Lower lobe of right lung (tissue), 2 donors: ENCODE measurements at regions not wholly inside any gene's neighbourhood (a gene's known extent, or its start where the extent isn't known, plus 50 kb on each side); places are given as distances from the start of the nearest gene placed in this dataset.

ENCODE experiments used
- ATAC-seq, 2 donors: fragments of 200-7000 bp; cut with Tn5 transposase; one replicate each; pipeline ENCODE4 v1.9.1; 2020 to 2022; ENCODE audit warnings: mild to moderate bottlenecking in 2 of 2, moderate library complexity in 2 of 2
- DNase-seq: peaks from one replicate; pipeline ENCODE4 v3.0.0-alpha.2; 2020
- H3K27ac ChIP-seq: fragments of 200-600 bp; one replicate; pipeline ENCODE4 v1.8.0; 2022
- H3K27me3 ChIP-seq: fragments of 200-600 bp; one replicate; pipeline ENCODE4 v1.8.0; 2022; ENCODE audit warnings: low read depth
- H3K36me3 ChIP-seq: fragments of 200-600 bp; one replicate; pipeline ENCODE4 v1.8.0; 2022; ENCODE audit warnings: mild to moderate bottlenecking
- H3K4me1 ChIP-seq: fragments of 200-600 bp; one replicate; pipeline ENCODE4 v1.8.0; 2022
- H3K4me3 ChIP-seq: fragments of 200-600 bp; one replicate; pipeline ENCODE4 v1.8.0; 2022; ENCODE audit warnings: mild to moderate bottlenecking
- H3K9me3 ChIP-seq: fragments of 200-600 bp; one replicate; pipeline ENCODE4 v1.8.0; 2022
- CTCF ChIP-seq: fragments of 200-600 bp; IDR thresholded peaks from one replicate; pipeline ENCODE4 v1.8.0; 2022; ENCODE audit warnings: antibody characterized with exemption, mild to moderate bottlenecking
- intact Hi-C: fragments of 100-400 bp; cut with DNase I; formaldehyde crosslinking; loops from one replicate; pipeline ENCODE4 v1.11.0; 2022
- donor health status: DM: no; HTN: yes; CAD: no; lungs with severe emphysema.

GRCh38 chr4:81375745-81376144 lies 96.0 kb downstream of the RASGEF1B start:
- Histone ChIP-seq H3K36me3 (no peaks in the 10 kb centered on the region), H3K27ac (no peak overlapping the region), H3K4me3 (no peak overlapping the region), H3K27me3 (no peaks in the 10 kb centered on the region), H3K9me3 (no peaks in the 10 kb centered on the region), H3K4me1 (no peaks in the 10 kb centered on the region)
- TF ChIP-seq CTCF = no peak
- DNase-seq (no peak), ATAC-seq (no peak)
- intact Hi-C loops = no loop called here

- no peaks in the 10 kb centered on the region for H3K36me3 ChIP-seq
- no peaks in the 10 kb centered on the region for H3K27me3 ChIP-seq
- TF ChIP-seq CTCF = no peak
- H3K9me3 ChIP-seq = no peaks in the 10 kb centered on the region
- intact Hi-C loops = no loop called here
- DNase-seq (no peak), ATAC-seq (no peak)
- H3K4me3 ChIP-seq = no peak overlapping the region
- H3K4me1 ChIP-seq = no peaks in the 10 kb centered on the region
- H3K27ac ChIP-seq = no peak overlapping the region
These were observed 101.8 kb downstream of the RASGEF1B start for GRCh38 chr4:81369886-81370285.

- no peaks in the 10 kb centered on the region for H3K9me3 ChIP-seq
- no peak overlapping the region for H3K27ac ChIP-seq
- no peak for TF ChIP-seq CTCF
- H3K27me3 ChIP-seq = no peaks in the 10 kb centered on the region
- H3K4me3 ChIP-seq = no peak overlapping the region
- DNase-seq (no peak), ATAC-seq (no peak)
- no peaks in the 10 kb centered on the region for H3K36me3 ChIP-seq
- H3K4me1 ChIP-seq = no peaks in the 10 kb centered on the region
- intact Hi-C loops = no loop called here
These were observed 104.9 kb downstream of the RASGEF1B start for GRCh38 chr4:81366779-81367178.

- intact Hi-C loops = no loop called here
- no peak for ATAC-seq
- H3K27ac ChIP-seq = no peak overlapping the region
- H3K4me3 ChIP-seq = no peak overlapping the region
- DNase-seq = no peak
- no peak for TF ChIP-seq CTCF
- no peaks in the 10 kb centered on the region for H3K4me1 ChIP-seq
- no peaks in the 10 kb centered on the region for H3K36me3 ChIP-seq
- H3K27me3 ChIP-seq = no peaks in the 10 kb centered on the region
- H3K9me3 ChIP-seq = no peaks in the 10 kb centered on the region
These were observed 111.0 kb downstream of the RASGEF1B start for GRCh38 chr4:81360737-81361136.

- intact Hi-C loops = no loop called here
- TF ChIP-seq CTCF = no peak
- H3K4me1 ChIP-seq = no peaks in the 10 kb centered on the region
- H3K9me3 ChIP-seq = no peaks in the 10 kb centered on the region
- ATAC-seq = no peak
- no peak overlapping the region for H3K4me3 ChIP-seq
- H3K27ac ChIP-seq = no peak overlapping the region
- no peak for DNase-seq
- H3K36me3 ChIP-seq = no peaks in the 10 kb centered on the region
- H3K27me3 ChIP-seq = no peaks in the 10 kb centered on the region
These were observed 112.5 kb downstream of the RASGEF1B start for GRCh38 chr4:81359207-81359606.

- no peak for TF ChIP-seq CTCF
- DNase-seq = no peak
- intact Hi-C loops = no loop called here
These were observed 113.6 kb downstream of the RASGEF1B start for GRCh38 chr4:81358154-81358553.

More at GRCh38 chr4:81358154-81358553, 113.6 kb downstream of the RASGEF1B start:
- Histone ChIP-seq H3K9me3 (no peaks in the 10 kb centered on the region), H3K36me3 (no peaks in the 10 kb centered on the region), H3K27me3 (no peaks in the 10 kb centered on the region), H3K4me1 (no peaks in the 10 kb centered on the region), H3K4me3 (no peak overlapping the region), H3K27ac (no peak overlapping the region)
- ATAC-seq = no peak
